HepG2 (cell line): ENCODE measurements at regions not wholly inside any gene's neighbourhood (a gene's known extent, or its start where the extent isn't known, plus 50 kb on each side); places are given as distances from the start of the nearest gene placed in this dataset.

Source experiments
- ATAC-seq: fragments of 200-7000 bp; cut with Tn5 transposase; 3 replicates; pipeline ENCODE4 v1.9.1; 2020; ENCODE audit warnings: mild to moderate bottlenecking, moderate library complexity
- BruUV-seq: library from RNA; stranded (reverse); fragments of 400-500 nt; replicated peaks from 2 replicates; lab custom pipeline; 2021; lab: Mats Ljungman, UMichigan
- CTCF ChIA-PET: fragments of 300-600 bp; formaldehyde crosslinking; extraction: SDS; loops from one replicate; lab custom pipeline; 2021; ENCODE audit warnings: low total read pairs, inconsistent platforms, low intra/inter-chr PET ratio; lab: Yijun Ruan, JAX
- POLR2A ChIA-PET: fragments of 350-600 bp; sonication (Branson Sonifier 250); formaldehyde crosslinking; loops from one replicate; lab custom pipeline; 2020; ENCODE audit warnings: antibody characterized with exemption, inconsistent platforms; lab: Yijun Ruan, JAX
- DNase-seq: peaks from one replicate; pipeline ENCODE4 v3.0.0-alpha.2; 2015; ENCODE audit warnings: low spot score
- FAIRE-seq: peaks from 3 replicates; lab custom pipeline; 2011; peaks lifted over from hg19 to GRCh38; lab: Jason Lieb, UNC
- H2AFZ ChIP-seq: one replicate; pipeline ENCODE4 v1.6.1; 2011; ENCODE audit warnings: low read length, inconsistent platforms
- H3K27ac ChIP-seq: fragments of 300-600 bp; 3 replicates; pipeline ENCODE4 v1.8.0; 2011; ENCODE audit warnings: mixed run types, mild to moderate bottlenecking, mixed read lengths, low read length, inconsistent platforms; ENCODE audit not compliant: insufficient read depth; ENCODE audit errors: extremely low read length
- H3K27me3 ChIP-seq, 2 experiments: fragments of 200-600 bp in 1 of 2; 2 replicates in 1 of 2; 3 replicates in 1 of 2; pipeline versions ENCODE4 v1.6.0 to v1.8.0; 2011; ENCODE audit warnings: low read length in 2 of 2, mild to moderate bottlenecking in 2 of 2, moderate library complexity in 2 of 2, inconsistent platforms in 1 of 2; ENCODE audit not compliant: insufficient read depth in 2 of 2, control insufficient read depth in 1 of 2
- H3K36me3 ChIP-seq, 2 experiments: fragments of 200-600 bp in 1 of 2; replicated peaks in 1 of 2; 2 replicates in 1 of 2; 3 replicates in 1 of 2; pipeline versions ENCODE4 v1.5.1 to v1.8.0; 2011; ENCODE audit warnings: low read length in 2 of 2, inconsistent platforms in 1 of 2; ENCODE audit not compliant: insufficient read depth in 2 of 2, control insufficient read depth in 1 of 2
- H3K4me1 ChIP-seq: 2 replicates; pipeline ENCODE4 v1.5.1; 2012; ENCODE audit warnings: low read length, inconsistent platforms; ENCODE audit not compliant: insufficient read depth
- H3K4me2 ChIP-seq: 2 replicates; pipeline ENCODE4 v1.6.0; 2011; ENCODE audit warnings: low read depth, low read length, inconsistent platforms
- H3K4me3 ChIP-seq, 3 experiments: fragments of 200-600 bp in 1 of 3; sonication (generic), shearing (Covaris generic) in 1 of 3; replicated peaks in 1 of 3; 2 replicates each; pipeline ENCODE4 v1.5.1; 2011 to 2016; ENCODE audit warnings: low read length in 3 of 3, inconsistent platforms in 2 of 3, low read depth in 2 of 3, mild to moderate bottlenecking in 2 of 3, control low read depth in 1 of 3, mixed read lengths in 1 of 3; ENCODE audit not compliant: insufficient read depth in 1 of 3
- H3K79me2 ChIP-seq: one replicate; pipeline ENCODE4 v1.6.1; 2011; ENCODE audit warnings: low read length, inconsistent platforms; ENCODE audit not compliant: insufficient read depth
- H3K9ac ChIP-seq: 2 replicates; pipeline ENCODE4 v1.6.0; 2011; ENCODE audit warnings: mild to moderate bottlenecking, low read depth, low read length, inconsistent platforms; ENCODE audit not compliant: insufficient read depth
- H3K9me3 ChIP-seq: 2 replicates; pipeline ENCODE4 v1.5.1; 2012; ENCODE audit warnings: mild to moderate bottlenecking, low read length
- H4K20me1 ChIP-seq: 2 replicates; pipeline ENCODE4 v1.6.0; 2011; ENCODE audit warnings: inconsistent platforms, mild to moderate bottlenecking, low read length, moderate library complexity; ENCODE audit not compliant: insufficient read depth
- ARID5B ChIP-seq: IDR thresholded peaks from 2 replicates; pipeline ENCODE4 v1.4.0; 2020; ENCODE audit warnings: mild to moderate bottlenecking, missing genetic modification reagents
- DBP ChIP-seq: sonication (generic); formaldehyde crosslinking; IDR thresholded peaks from 2 replicates; pipeline ENCODE4 v1.4.0; 2020; ENCODE audit warnings: missing genetic modification reagents; ENCODE audit errors: not compliant biosample characterization
- KIAA2018 ChIP-seq: sonication (generic); formaldehyde crosslinking; IDR thresholded peaks from 2 replicates; pipeline ENCODE4 v1.5.0; 2020; ENCODE audit warnings: mild to moderate bottlenecking, missing genetic modification reagents, borderline replicate concordance
- NFIB ChIP-seq: sonication (generic); formaldehyde crosslinking; IDR thresholded peaks from 2 replicates; pipeline ENCODE4 v1.9.0; 2021; ENCODE audit warnings: missing genetic modification reagents, mild to moderate bottlenecking, borderline replicate concordance
- ZNF33B ChIP-seq: sonication (generic); formaldehyde crosslinking; IDR thresholded peaks from 2 replicates; pipeline ENCODE4 v1.5.1; 2020; ENCODE audit warnings: mild to moderate bottlenecking, missing genetic modification reagents
- ZNF776 ChIP-seq: sonication (generic); formaldehyde crosslinking; IDR thresholded peaks from 2 replicates; pipeline ENCODE4 v1.4.0; 2020; ENCODE audit warnings: mild to moderate bottlenecking, missing genetic modification reagents
- WGBS: methylation state at CpG from one replicate; pipeline ENCODE4 v1.1.6; 2017; ENCODE audit warnings: low lambda C conversion rate; 5-methylcytosine and 5-hydroxymethylcytosine counted together
- in situ Hi-C: cut with HindIII; loops from 2 replicates; pipeline ENCODE4 v1.10.0; 2017; ENCODE audit warnings: low pct_unique_long_range_greater_than_20kb; ENCODE audit not compliant: extremely low pct_ligation_motif_present
- intact Hi-C: fragments of 100-400 bp; cut with micrococcal nuclease; formaldehyde crosslinking; loops from one replicate; pipeline ENCODE4 v1.10.0; 2022; ENCODE audit not compliant: unreplicated experiment

GRCh38 chr10:1939016-1939415, 201.7 kb upstream of the ADARB2 start:
- ATAC-seq: no peak
- Histone ChIP-seq H2AFZ (no peak overlapping the region), H3K9me3 (no peaks in the 10 kb centered on the region), H3K27ac (no peak overlapping the region), H3K4me1 (no peaks in the 10 kb centered on the region), H4K20me1 (no peaks in the 10 kb centered on the region), H3K79me2 (no peaks in the 10 kb centered on the region), H3K9ac (no peak overlapping the region), H3K27me3 (no peaks in the 10 kb centered on the region; a peak in 1 of 5 replicates), H3K4me3 (no peak overlapping the region), H3K4me2 (no peak overlapping the region), H3K36me3 (no peaks in the 10 kb centered on the region)
- no TSS peak for BruUV-seq
- intact Hi-C loops (no loop called here), in situ Hi-C loops (no loop called here)
- TF ChIP-seq ARID5B (CRISPR knock-in tag) (no peak), ZNF33B (no peak), DBP (CRISPR knock-in tag) (no peak), KIAA2018 (no peak), ZNF776 (CRISPR knock-in tag) (no peak), NFIB (CRISPR knock-in tag) (no peak)
- DNase-seq: no peak
- FAIRE-seq: no peak
- 61% methylated on average over 17 of the region's 17 CpGs for WGBS
- CTCF ChIA-PET: no interaction called here
- POLR2A ChIA-PET: no interaction called here
